HG03442 (cell line): ENCODE measurements at regions not wholly inside any gene's neighbourhood (a gene's known extent, or its start where the extent isn't known, plus 50 kb on each side); places are given as distances from the start of the nearest gene placed in this dataset.
"Not testable (repeated sequence)": the region's sequence is repeated elsewhere in the genome, so short reads cannot be mapped to it uniquely, and the experiment has no call there.

Experiments
- ATAC-seq: cut with Tn5 transposase; IDR thresholded peaks from one replicate; pipeline ENCODE4 v1.9.1; 2021; ENCODE audit warnings: mild to moderate bottlenecking, moderate library complexity; ENCODE audit not compliant: unreplicated experiment

- not testable (repeated sequence) for ATAC-seq
These were observed 208.3 kb upstream of the NBPF12 start for GRCh38 chr1:146729642-146730344.

DNA sequence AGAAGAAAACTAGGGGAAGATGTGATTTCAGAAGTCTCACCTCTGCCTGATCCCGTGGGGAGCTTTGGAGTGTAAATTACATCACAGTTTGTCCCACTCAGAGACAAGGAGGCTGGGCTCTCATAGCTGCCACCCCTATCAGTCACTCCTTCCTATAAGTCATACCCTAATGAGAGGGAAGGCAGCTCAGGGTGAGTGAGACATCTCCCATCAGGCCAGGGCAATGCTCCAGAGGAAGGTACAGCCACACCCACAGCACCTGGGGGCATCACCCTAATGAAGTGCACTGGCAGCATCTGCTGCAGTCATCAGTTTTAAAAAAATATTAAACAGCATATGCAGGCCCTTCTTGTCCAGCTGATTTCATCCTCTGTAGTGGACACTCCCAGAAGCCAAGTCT lies 223.1 kb upstream of the NBPF12 start:
- not testable (repeated sequence) for ATAC-seq

GRCh38 chr1:146710838-146711521 lies 227.1 kb upstream of the NBPF12 start:
- not testable (repeated sequence) for ATAC-seq

- ATAC-seq, result not testable (repeated sequence)
These were observed 228.8 kb upstream of the NBPF12 start for GRCh38 chr1:146709302-146709701.

DNA sequence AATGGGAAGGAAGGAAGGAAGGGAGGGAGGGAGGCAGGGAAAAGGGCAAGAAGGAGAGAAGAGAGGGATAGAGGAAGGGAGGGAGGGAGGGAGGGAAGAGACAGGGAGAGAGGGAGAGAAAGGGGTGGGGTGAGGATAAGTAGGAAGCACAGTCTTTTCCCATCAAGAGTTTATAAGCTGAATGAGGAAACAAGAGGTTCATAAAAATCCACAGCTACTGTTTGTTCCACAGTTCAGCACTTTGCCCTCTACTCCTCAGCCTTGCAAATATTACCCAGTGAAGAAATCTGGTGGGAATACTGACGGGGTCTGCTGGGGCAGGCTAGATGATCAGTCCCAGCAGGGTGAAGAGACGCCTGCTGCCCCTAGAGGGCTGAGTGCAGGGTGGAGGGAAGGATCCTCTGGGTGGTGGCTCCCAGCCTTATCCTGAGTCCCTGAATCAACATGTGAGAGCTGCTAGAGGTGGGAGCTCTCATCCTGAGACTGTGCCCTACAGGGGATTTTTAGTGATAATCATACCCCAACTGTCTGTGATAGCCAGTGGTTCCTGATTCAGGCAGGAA lies 233.9 kb upstream of the NBPF12 start:
- ATAC-seq, result not testable (repeated sequence)

- ATAC-seq, result not testable (repeated sequence)
These were observed 236.8 kb upstream of the NBPF12 start for GRCh38 chr1:146701320-146701719.

DNA sequence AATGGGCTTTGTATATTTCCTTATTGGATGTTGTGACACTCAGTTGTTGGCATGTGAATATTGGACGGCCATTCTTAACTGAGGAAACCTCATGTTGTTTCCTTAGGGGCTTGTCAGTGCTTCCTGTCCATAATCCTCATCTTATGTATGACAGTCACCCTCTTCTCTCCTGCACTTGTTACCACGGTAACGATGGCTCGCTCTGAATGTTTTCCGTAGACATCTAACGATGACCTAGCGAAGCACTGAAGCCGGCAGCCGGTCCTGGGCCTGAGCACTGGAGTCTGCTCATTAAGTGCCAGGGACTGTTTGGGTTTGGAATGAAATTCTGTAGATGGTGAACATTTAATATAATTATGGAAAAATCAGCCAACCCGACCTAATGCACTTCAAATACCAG lies 242.7 kb upstream of the NBPF12 start:
- not testable (repeated sequence) for ATAC-seq

DNA sequence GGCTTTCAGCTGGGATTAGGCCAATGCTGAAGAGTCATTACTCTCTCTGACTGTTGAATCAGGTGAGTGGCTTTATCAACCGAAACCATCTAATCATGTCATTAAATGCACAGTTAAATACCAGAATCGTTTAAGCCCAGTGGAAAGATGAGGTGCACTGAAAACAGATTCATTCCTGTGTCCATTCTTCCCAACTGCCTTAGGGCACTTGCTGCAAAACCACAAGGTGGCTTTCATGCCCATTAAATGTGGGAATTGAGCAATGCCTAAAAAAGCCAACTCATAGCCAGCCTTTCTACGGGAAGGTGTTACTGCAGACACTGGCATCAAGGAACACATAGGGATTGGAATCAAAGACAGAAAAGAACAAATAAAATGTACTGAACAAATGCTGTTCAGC lies 246.3 kb upstream of the NBPF12 start:
- ATAC-seq, result not testable (repeated sequence)

GRCh38 chr1:146688893-146689292 lies 249.2 kb upstream of the NBPF12 start:
- ATAC-seq, result not testable (repeated sequence)

DNA sequence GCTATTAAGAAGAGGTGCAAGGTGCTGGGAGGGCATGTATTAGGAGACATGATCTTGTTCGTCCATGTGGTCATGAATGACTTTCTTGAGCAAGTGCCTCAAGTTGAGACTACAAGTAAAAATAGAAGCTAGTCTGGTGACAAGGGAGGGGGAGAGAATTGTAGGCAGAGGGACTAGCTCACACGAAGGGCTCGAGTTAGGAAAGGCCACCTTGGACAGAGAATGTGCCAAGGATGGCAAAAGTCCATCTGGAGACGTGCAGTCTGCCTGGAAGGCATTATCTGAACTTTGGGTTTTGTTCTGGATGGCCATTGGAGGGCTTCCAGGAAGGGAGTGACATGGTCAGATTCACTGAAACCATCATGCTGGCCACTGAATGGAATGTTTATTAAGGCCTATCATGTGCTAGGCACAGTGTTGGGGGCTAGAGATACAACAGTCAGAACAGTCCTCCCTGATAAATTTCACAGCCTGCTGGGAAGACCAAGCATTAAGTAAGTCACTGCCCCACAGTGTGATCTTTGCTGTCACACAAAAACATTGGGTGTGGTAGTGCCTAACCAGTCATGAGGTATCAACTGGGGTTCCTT lies 251.3 kb upstream of the NBPF12 start:
- ATAC-seq, result not testable (repeated sequence)

GRCh38 chr1:146683126-146683429 lies 255.0 kb upstream of the NBPF12 start:
- not testable (repeated sequence) for ATAC-seq

DNA sequence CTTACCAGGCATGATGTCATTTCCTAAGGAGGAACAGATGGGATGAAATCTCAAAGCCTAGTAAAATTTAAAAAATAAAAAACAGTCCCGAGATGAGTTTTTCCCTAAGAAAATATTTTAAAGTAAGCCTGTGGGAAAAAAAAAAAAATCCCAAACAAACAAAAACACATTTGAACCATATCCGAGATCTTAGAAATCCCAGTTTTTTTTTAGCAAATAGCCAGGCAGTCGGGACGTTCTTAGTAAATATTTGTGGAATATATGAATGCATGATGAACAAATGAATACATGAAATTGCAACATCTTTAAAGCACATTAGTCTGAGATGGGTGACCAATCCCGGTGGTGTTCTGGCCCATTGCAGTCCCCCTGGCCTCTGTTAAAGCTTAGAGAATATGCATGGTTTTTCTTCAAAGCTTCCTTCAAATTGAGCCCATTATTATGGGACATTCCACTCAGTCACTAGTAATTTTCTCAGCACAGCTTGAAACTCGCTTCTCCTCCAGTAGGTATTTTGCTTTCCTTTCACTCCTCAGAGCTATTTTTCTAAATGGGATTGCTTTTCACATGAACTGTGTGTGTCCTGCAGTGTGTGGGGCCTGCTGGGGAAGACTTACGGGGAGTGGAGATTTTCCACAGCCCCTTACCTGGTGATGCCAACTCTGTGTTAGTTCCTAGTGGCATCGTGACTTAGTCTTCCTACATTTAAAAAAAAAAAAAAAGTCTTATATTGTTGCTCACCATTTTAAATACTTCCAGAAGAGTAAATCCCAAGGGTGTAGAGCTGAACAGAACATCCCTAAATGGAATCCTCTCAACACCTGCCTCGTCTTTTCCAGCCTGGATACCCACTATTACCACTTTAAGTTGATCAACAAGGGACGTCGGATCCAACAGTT lies 255.6 kb upstream of the NBPF12 start:
- not testable (repeated sequence) for ATAC-seq

DNA sequence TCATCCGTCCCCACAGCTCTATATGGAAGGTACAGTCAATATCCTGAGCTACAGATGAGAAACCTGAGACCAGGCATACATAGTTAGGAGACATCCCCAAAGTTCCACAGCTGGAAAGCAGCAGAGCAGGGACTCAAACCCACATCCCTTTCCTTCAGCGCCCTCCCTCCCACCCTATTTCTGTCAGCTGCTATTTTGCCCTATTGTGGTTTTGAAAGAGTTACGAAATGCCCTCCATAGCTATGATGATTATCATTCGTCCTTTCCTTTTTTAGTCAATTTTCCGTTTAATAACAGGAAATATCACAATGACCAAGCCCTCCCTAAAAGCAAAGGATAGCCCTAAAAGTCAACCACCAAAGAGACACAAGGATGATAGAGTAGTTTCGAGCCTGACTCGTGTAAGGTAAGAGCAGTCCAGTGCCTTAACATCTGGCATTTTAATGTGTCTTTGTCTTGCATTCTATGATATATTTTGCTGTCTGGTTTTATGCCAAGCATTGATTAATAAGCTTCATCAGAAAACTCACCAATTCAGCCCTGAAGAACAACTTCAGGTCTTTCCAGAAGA lies 264.3 kb upstream of the NBPF12 start:
- ATAC-seq, result not testable (repeated sequence)

GRCh38 chr1:146672608-146673007 lies 265.5 kb upstream of the NBPF12 start:
- not testable (repeated sequence) for ATAC-seq

- ATAC-seq, result not testable (repeated sequence)
These were observed 266.5 kb upstream of the NBPF12 start for GRCh38 chr1:146671588-146671987.

- ATAC-seq, result not testable (repeated sequence)
These were observed 267.1 kb upstream of the NBPF12 start for GRCh38 chr1:146670832-146671566.

DNA sequence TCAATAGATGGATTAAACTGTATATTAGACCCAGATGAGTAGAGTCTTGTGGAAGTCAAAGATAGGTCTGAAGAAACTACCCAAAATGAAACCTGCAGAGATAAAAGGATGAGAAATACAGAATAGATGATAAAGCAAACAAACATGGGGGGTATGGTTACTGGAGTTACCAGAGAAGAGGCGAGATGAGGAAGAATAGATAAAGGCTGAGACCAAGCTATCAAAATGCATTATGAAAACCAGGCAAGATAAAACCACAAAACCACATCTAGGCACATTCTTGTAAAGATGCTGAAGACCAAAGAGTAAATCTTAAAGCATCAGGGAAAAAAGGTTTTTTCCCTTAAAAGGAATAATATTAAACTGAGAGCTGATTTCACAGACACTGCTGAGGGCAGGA lies 271.8 kb upstream of the NBPF12 start:
- ATAC-seq, result not testable (repeated sequence)

DNA sequence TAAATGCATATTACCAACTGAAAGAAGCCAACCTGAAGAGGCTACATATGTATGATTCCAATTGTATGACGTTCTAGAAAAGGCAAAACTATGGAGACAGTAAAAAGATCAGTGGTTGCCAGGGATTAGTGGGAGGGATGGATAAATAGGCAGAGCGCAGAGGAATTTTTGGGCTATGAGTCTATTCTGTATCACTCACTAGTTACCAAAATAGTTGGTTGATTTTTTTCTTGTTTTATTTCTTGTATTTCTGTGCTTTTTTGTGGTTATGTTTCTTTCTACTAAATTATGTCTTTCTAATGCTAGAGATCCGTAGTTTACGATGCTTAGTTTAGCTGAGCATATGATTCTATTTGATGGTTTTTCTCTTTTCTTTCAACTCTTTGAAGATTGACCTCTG lies 277.9 kb upstream of the NBPF12 start:
- not testable (repeated sequence) for ATAC-seq

DNA sequence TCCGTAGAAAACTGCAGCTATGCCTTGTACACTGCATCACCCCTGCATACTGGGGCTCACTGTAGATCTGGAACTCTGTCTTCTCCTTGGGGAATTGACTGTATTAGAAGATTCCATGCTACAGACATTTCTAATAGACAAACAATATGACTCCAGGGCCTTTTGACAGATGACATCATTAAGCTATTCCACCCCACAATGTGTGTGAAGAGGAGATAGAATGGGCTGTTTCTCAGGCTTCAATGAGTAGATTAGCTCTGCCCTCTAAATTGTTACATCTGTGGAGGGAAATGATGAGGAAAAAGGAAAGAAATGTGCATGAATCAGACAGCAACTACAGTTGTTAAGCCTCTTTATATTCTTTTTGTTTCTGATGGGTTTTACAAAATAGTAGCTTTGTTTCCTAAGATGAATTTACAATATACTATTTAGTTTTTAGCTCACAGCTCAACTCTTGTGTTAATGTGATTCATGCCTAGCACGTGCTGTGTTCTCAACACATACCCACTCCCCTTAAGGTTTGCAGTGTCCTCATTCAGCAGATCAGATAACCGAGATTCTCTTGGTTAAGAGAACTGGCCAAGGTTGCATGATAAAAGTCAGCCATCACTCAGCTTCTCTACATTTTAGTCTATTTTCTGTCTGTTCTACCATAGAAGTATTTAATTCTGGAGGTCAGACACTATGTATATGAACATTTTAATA lies 281.6 kb upstream of the NBPF12 start:
- ATAC-seq, result not testable (repeated sequence)
